ENCODE measurements at regions not wholly inside any gene's neighbourhood (a gene's known extent, or its start where the extent isn't known, plus 50 kb on each side); places are given as distances from the start of the nearest gene placed in this dataset.

DNA sequence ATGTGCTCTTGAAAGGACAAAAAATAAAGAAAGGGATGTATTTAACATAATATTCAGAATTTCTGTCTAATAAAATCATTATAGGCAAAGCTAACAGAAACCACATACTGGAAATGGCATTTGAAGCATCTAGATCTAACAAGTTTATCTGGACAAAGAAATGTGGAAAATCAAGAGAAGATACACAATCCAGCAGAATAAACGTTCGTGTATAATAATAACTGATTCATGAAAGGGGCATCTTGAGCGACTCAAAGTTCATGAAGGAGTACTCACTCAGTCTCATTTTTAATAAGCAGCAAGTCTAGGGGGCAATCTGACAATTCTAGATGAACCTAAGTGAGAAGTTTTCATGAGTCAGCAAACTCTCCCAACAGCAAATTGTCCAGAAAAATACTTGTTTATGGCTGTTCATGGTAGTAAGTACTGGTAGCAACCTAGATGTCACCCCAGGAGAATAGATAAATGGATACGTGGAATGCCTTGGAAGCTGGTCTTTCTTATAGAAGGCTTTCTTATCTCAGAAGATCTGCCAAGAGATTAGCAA is 541.8 kb downstream of the INHBA start:
- no peak for DNase-seq

- DNase-seq = peak; percentile 36
Observed at GRCh38 chr7:41156268-41156667, 546.6 kb downstream of the INHBA start.

GRCh38 chr7:41153268-41153667 is 549.6 kb downstream of the INHBA start:
- no peak for DNase-seq

- no peak for DNase-seq
Observed at GRCh38 chr7:41152179-41152678, 550.7 kb downstream of the INHBA start.

GRCh38 chr7:41149576-41149975 is 553.3 kb downstream of the INHBA start:
- no peak for DNase-seq

GRCh38 chr7:41148521-41148951 is 554.4 kb downstream of the INHBA start:
- DNase-seq = peak; percentile 94

GRCh38 chr7:41147606-41148485 is 555.0 kb downstream of the INHBA start:
- no peak for DNase-seq

GRCh38 chr7:41146429-41146828 is 556.5 kb downstream of the INHBA start:
- DNase-seq = no peak

DNA sequence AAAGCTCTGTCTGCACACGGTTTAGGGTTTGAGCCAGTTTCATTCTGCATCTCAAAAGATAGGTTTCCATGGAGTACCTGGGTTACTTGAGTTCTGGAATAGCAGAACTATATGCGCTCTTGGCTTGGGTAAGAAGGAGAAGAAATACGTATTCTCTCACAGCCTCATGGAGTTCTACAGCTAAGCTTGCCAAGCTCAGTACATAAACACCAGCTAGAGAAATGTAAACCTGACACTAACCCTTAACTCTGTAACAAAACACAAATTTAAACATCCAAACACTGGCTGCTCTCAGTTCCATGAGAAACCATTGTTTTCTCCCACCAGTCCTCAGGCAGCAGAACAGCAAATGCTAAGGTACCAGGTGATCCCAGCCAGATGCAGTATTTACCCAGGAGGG is 557.2 kb downstream of the INHBA start:
- DNase-seq = no peak

GRCh38 chr7:41142904-41143473 is 559.9 kb downstream of the INHBA start:
- DNase-seq = no peak

- no peak for DNase-seq
Observed at GRCh38 chr7:41139789-41140188, 563.1 kb downstream of the INHBA start.

- DNase-seq = no peak
Observed at GRCh38 chr7:41136551-41136950, 566.3 kb downstream of the INHBA start.

GRCh38 chr7:41135511-41135910 is 567.4 kb downstream of the INHBA start:
- no peak for DNase-seq

DNA sequence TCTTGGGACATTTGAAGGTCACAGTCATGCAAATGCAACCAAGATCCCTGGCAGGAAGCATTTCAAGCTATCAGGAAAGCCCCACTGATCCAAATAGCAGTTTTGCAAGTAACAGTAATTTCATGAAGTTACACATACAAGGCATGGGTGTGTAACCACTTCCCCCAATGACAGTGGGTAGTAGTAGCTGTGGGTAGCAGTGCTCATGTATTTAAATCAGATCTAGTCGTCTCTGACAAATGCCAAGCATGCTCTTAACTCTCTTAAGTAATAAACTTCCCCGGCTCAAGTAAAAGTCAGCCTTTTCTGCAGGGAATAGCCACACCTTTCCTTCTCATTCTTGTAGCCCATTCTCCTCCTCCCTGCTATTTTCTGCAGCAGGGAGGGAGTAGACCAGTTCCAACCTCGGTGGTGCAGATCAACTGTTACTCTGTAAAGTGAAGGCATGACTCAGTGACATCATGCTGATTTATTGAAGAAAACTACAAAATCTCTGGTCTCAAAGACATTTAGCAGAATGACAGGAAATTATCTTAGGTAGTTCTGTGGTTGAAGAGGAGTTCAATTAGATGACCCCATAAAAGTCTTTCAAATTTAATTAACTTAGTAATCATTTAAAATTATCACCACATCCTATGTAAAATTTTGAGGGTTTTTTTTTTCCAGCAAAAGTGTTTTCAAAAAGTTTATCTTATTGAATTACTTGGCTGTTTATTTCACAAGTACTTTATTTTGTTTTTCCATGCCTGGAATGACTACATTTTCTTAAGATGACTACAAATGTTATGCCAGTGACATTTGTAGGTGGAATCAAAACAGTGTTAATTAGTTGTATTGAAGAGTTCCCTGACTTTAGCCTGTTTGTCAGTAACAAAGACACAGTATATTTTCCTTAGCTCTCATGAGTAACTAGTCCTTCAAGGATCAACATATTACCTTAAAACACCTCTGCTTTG is 568.3 kb downstream of the INHBA start:
- DNase-seq = no peak

DNA sequence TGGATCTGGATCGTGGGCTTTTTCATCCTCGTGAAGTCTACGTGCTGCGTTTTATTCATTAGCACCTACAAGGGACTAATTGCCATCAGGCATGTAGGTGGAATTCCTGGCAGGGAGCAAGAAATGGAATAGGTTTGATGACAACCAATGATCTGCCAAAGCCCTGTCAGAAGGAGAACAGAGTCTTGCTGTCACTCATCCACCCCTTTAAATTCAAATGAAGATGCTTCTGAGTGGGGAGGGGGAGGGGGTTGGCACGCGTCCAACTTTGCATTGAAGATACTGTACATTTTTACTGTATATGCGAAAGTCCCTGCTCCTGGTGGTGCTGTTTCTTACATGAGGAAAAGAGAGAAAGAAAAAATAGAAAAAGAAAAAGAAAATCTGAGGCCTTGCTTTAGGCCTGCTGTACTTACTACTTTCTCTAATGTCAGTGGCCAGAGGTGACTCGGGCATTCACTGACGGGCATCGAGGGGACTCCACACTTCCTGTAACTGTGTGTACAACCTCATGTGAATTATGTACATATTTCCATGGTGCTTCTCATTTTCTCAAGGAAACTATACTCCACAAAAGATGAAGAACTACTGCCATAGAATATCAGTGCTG is 569.1 kb downstream of the INHBA start:
- no peak for DNase-seq

DNA sequence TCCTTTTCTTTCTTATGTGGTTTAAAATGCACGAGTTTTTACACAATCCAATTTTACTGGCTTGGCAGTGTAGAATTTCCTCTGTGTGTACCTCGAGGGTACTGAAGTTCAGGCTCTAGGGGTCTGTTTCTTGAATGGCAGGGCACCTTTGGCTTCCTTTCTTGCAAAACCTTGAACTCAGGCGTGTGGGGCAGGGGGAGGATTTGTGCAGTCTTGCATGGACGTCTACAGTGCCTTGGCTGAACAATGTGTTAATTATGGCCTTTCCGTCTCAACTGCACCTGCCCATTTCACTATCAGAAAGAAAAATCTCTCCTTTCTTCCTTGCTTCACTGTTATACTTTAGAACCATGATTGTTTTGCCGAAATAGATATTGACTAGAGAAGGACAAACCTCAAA is 570.9 kb downstream of the INHBA start:
- DNase-seq = no peak

DNA sequence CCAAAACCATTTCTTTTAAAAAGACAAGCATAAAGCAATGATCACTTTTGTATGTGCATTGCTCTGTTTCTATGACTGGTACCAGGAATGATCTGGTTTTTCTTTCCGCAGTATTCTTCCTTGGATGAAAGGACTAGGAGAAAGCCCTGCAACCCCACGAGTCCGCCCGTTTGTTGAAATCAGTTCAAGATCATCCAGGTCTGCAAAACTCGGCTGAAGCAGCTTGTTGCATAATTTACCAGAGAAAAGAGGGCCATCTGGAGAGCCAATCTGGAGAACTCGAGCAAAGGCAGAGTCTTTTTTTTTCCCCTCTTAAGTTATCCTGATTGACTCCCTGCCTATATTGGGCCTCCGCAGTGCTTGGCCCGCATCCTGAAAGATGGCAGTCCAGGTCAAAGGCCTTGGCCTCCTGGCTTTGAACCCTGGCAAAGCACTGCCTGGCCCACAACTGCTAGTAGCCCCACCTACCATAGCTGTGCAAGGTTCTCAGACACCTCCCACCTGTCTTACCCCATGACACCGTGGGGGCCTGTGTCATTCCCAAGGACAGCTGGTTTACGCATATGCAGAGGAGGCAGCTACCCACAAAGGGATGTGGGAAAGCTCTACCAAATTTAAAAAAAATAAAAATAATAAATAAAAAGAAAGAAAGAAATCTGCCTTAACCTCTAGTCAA is 572.2 kb downstream of the INHBA start:
- no peak for DNase-seq

DNA sequence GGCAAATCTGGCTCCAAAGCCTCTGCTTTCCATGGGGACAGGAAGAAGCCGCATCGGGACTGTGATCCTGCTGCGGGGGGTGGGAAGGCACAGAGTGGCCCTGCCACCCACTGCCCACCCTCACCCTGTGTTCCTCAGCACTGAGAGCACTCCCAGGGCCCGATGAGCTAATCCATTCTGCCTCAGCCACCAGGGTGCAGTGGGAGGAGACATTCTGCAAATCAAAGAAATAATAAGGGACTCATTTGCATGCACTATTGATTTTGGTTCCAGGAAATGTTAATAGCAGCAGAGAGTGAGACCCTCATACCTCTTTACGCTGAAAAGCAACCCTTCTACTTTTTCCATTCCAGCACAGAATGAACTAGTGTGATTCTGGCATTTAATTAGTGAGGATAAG is 572.8 kb downstream of the INHBA start:
- no peak for DNase-seq

- DNase-seq = no peak
Observed at GRCh38 chr7:41125343-41125742, 577.5 kb downstream of the INHBA start.

- no peak for DNase-seq
Observed at GRCh38 chr7:41122256-41122987, 580.5 kb downstream of the INHBA start.

GRCh38 chr7:41121228-41121627 is 581.7 kb downstream of the INHBA start:
- DNase-seq = no peak
